Ovary (tissue), 3 donors: ENCODE measurements at regions not wholly inside any gene's neighbourhood (a gene's known extent, or its start where the extent isn't known, plus 50 kb on each side); places are given as distances from the start of the nearest gene placed in this dataset.

Experiments used
- EP300 ChIP-seq: sonication (generic); formaldehyde crosslinking; IDR thresholded peaks from one replicate; pipeline ENCODE4 v1.6.1; 2017; ENCODE audit warnings: antibody characterized with exemption
- POLR2A ChIP-seq: fragments of 450-650 bp; IDR thresholded peaks from one replicate; pipeline ENCODE4 v1.6.1; 2017; ENCODE audit warnings: antibody characterized with exemption, mild to moderate bottlenecking, moderate library complexity
- TF ChIP-seq, protein P1 (sequence below), 3 donors: fragments of 450-650 bp in 2 of 3; fragments of 200-600 bp in 1 of 3; IDR thresholded peaks; one replicate each; pipeline versions ENCODE4 v1.5.1 to v1.8.0; 2016 to 2022; ENCODE audit warnings: antibody characterized with exemption in 3 of 3, mild to moderate bottlenecking in 1 of 3
- donor health status: DM: no; HTN: no; CAD: no.

DNA sequence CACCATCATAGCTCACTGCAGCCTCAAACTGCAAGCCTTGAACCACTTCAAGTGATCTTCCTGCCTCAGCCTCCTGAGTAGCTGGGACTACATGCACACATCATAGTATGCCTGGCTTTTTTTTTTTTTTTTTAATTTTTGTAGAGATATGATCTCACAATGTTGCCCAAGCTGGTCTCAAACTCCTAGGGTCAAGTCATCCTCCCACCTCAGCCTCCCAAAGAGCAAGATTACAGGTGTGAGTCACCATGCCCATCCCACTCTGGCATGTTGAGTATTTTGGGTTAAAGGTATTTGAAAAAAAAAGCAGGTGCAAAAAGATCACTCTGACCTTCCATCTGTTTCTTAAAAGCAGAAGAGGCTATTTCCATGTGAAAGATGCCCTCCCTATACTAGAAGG is 86.4 kb upstream of the FZD7 start:
- TF ChIP-seq, protein P1, sequence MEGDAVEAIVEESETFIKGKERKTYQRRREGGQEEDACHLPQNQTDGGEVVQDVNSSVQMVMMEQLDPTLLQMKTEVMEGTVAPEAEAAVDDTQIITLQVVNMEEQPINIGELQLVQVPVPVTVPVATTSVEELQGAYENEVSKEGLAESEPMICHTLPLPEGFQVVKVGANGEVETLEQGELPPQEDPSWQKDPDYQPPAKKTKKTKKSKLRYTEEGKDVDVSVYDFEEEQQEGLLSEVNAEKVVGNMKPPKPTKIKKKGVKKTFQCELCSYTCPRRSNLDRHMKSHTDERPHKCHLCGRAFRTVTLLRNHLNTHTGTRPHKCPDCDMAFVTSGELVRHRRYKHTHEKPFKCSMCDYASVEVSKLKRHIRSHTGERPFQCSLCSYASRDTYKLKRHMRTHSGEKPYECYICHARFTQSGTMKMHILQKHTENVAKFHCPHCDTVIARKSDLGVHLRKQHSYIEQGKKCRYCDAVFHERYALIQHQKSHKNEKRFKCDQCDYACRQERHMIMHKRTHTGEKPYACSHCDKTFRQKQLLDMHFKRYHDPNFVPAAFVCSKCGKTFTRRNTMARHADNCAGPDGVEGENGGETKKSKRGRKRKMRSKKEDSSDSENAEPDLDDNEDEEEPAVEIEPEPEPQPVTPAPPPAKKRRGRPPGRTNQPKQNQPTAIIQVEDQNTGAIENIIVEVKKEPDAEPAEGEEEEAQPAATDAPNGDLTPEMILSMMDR (IDR thresholded peaks at IDR 0.05): no peak
- TF ChIP-seq EP300: no peak
- no peak for TF ChIP-seq POLR2A
